ENCODE measurements at regions not wholly inside any gene's neighbourhood (a gene's known extent, or its start where the extent isn't known, plus 50 kb on each side); places are given as distances from the start of the nearest gene placed in this dataset.

DNA sequence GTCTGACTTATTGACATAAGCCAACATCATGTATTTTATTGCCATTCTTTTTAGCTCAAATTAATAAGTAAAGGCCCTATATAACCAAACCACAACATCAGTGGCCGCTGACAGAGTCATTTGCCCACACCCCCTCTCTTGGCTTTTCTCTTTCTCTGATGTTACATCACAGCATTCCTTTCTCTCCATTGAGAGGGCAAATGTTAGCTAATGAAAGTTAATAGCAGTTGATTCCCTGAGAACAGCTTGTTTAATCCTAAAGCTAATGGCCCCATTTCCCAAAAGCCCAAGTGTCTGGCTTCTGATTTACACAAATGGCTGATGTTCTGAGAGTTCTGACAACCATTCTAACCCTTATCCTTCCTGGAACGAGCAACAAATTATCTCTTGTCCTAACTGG lies 308.8 kb downstream of the SNAPC1 start (continued):
- no peak for TF ChIP-seq ZNF235 (CRISPR knock-in tag; IDR thresholded peaks at IDR 0.05; ENCODE audit: borderline replicate concordance)
- TF ChIP-seq, protein P1, sequence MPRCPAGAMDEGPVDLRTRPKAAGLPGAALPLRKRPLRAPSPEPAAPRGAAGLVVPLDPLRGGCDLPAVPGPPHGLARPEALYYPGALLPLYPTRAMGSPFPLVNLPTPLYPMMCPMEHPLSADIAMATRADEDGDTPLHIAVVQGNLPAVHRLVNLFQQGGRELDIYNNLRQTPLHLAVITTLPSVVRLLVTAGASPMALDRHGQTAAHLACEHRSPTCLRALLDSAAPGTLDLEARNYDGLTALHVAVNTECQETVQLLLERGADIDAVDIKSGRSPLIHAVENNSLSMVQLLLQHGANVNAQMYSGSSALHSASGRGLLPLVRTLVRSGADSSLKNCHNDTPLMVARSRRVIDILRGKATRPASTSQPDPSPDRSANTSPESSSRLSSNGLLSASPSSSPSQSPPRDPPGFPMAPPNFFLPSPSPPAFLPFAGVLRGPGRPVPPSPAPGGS (CRISPR knock-in tag; IDR thresholded peaks at IDR 0.05): no peak

DNA sequence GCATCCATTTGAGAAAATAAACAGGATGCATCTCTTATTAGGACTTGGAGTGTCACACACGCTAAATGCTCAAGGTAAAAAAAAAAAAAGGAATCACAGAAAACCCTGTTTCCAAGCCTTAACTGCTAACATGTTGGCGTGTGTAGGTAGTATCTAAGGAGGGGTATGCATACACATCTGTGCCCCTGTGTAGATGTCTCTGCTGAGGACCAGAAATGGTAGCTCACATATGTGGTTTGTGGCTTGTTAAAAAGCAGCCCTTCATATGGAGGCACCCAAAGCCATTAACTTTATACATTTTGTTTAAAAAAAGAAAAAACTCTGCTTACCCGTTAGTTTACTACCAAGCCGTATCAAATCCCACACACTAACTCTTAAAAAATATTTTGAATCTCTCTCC lies 314.1 kb downstream of the SNAPC1 start:
- DNase-seq (ENCODE audit: low spot score): no peak
- Histone ChIP-seq H3K27ac (ENCODE audit: extremely low read length, insufficient read depth, low read length) (no peak overlapping the region), H3K9ac (ENCODE audit: insufficient read depth, low read depth, low read length) (no peak overlapping the region), H3K9me3 (ENCODE audit: low read length) (no peaks in the 10 kb centered on the region), H3K27me3 (ENCODE audit: control insufficient read depth in 1 of 2, insufficient read depth in 2 of 2, low read length in 2 of 2) (peaks cover 0 to 3% of the 10 kb centered on the region in 2 experiments; a peak in 1 of 5 replicates), H3K36me3 (replicated peaks in 1 of 2; ENCODE audit: control insufficient read depth in 1 of 2, insufficient read depth in 2 of 2, low read length in 2 of 2) (no peaks in the 10 kb centered on the region), H3K4me2 (ENCODE audit: low read depth, low read length) (no peak overlapping the region), H3K4me1 (ENCODE audit: insufficient read depth, low read length) (no peaks in the 10 kb centered on the region), H3K4me3 (replicated peaks in 1 of 3; ENCODE audit: insufficient read depth in 1 of 3, low read depth in 2 of 3, low read length in 3 of 3) (no peak overlapping the region), H4K20me1 (ENCODE audit: insufficient read depth, low read length) (no peaks in the 10 kb centered on the region), H3K79me2 (ENCODE audit: insufficient read depth, low read length) (no peaks in the 10 kb centered on the region), H2AFZ (ENCODE audit: low read length) (no peak overlapping the region)
- ChIA-PET CTCF (ENCODE audit: low intra/inter-chr PET ratio, low total read pairs) (no interaction called here), POLR2A (no interaction called here)
- FAIRE-seq: no peak
- intact Hi-C loops (cut with micrococcal nuclease; ENCODE audit: unreplicated experiment): no loop called here
- no peak for ATAC-seq
- WGBS (ENCODE audit: low lambda C conversion rate): 56% methylated on average over 4 of the region's 4 CpGs
- in situ Hi-C loops (cut with HindIII; ENCODE audit: extremely low pct_ligation_motif_present, low pct_unique_long_range_greater_than_20kb): no loop called here
- BruUV-seq (replicated peaks): no TSS peak
- TF ChIP-seq MED13 (CRISPR knock-in tag; IDR thresholded peaks at IDR 0.05) (no peak), ZFP82 (CRISPR knock-in tag; IDR thresholded peaks at IDR 0.05; ENCODE audit: borderline replicate concordance) (no peak), CHD4 (IDR thresholded peaks at IDR 0.05; ENCODE audit: borderline replicate concordance, low read length) (no peak), KLF13 (CRISPR knock-in tag; IDR thresholded peaks at IDR 0.05) (no peak), ZNF737 (CRISPR knock-in tag; IDR thresholded peaks at IDR 0.05; ENCODE audit: borderline replicate concordance) (no peak), TBX2 (CRISPR knock-in tag; IDR thresholded peaks at IDR 0.05; ENCODE audit: borderline replicate concordance) (no peak), DDIT3 (CRISPR knock-in tag; IDR thresholded peaks at IDR 0.05) (no peak)
- TF ChIP-seq, protein P2, sequence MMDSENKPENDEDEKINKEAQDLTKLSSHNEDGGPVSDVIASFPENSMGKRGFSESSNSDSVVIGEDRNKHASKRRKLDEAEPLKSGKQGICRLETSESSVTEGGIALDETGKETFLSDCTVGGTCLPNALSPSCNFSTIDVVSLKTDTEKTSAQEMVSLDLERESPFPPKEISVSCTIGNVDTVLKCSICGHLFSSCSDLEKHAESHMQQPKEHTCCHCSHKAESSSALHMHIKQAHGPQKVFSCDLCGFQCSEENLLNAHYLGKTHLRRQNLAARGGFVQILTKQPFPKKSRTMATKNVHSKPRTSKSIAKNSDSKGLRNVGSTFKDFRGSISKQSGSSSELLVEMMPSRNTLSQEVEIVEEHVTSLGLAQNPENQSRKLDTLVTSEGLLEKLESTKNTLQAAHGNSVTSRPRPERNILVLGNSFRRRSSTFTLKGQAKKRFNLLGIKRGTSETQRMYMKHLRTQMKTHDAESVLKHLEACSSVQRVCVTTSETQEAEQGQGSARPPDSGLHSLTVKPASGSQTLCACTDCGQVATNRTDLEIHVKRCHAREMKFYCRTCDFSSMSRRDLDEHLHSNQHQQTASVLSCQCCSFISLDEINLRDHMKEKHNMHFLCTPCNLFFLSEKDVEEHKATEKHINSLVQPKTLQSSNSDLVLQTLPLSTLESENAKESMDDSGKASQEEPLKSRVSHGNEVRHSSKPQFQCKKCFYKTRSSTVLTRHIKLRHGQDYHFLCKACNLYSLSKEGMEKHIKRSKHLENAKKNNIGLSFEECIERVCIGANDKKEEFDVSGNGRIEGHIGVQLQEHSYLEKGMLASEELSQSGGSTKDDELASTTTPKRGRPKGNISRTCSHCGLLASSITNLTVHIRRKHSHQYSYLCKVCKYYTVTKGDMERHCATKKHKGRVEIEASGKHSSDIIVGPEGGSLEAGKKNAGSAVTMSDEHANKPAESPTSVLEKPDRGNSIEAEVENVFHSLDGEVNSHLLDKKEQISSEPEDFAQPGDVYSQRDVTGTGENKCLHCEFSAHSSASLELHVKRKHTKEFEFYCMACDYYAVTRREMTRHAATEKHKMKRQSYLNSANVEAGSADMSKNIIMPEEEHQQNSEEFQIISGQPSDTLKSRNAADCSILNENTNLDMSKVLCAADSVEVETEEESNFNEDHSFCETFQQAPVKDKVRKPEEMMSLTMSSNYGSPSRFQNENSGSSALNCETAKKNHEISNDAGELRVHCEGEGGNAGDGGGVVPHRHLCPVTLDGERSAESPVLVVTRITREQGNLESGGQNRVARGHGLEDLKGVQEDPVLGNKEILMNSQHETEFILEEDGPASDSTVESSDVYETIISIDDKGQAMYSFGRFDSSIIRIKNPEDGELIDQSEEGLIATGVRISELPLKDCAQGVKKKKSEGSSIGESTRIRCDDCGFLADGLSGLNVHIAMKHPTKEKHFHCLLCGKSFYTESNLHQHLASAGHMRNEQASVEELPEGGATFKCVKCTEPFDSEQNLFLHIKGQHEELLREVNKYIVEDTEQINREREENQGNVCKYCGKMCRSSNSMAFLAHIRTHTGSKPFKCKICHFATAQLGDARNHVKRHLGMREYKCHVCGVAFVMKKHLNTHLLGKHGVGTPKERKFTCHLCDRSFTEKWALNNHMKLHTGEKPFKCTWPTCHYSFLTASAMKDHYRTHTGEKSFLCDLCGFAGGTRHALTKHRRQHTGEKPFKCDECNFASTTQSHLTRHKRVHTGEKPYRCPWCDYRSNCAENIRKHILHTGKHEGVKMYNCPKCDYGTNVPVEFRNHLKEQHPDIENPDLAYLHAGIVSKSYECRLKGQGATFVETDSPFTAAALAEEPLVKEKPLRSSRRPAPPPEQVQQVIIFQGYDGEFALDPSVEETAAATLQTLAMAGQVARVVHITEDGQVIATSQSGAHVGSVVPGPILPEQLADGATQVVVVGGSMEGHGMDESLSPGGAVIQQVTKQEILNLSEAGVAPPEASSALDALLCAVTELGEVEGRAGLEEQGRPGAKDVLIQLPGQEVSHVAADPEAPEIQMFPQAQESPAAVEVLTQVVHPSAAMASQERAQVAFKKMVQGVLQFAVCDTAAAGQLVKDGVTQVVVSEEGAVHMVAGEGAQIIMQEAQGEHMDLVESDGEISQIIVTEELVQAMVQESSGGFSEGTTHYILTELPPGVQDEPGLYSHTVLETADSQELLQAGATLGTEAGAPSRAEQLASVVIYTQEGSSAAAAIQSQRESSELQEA (CRISPR knock-in tag; IDR thresholded peaks at IDR 0.05; ENCODE audit: not compliant biosample characterization): no peak
- TF ChIP-seq, protein P3, sequence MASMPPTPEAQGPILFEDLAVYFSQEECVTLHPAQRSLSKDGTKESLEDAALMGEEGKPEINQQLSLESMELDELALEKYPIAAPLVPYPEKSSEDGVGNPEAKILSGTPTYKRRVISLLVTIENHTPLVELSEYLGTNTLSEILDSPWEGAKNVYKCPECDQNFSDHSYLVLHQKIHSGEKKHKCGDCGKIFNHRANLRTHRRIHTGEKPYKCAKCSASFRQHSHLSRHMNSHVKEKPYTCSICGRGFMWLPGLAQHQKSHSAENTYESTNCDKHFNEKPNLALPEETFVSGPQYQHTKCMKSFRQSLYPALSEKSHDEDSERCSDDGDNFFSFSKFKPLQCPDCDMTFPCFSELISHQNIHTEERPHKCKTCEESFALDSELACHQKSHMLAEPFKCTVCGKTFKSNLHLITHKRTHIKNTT (CRISPR knock-in tag; IDR thresholded peaks at IDR 0.05): no peak

Measured in HepG2 (cell line).